ENCODE measurements at regions not wholly inside any gene's neighbourhood (a gene's known extent, or its start where the extent isn't known, plus 50 kb on each side); places are given as distances from the start of the nearest gene placed in this dataset.

DNA sequence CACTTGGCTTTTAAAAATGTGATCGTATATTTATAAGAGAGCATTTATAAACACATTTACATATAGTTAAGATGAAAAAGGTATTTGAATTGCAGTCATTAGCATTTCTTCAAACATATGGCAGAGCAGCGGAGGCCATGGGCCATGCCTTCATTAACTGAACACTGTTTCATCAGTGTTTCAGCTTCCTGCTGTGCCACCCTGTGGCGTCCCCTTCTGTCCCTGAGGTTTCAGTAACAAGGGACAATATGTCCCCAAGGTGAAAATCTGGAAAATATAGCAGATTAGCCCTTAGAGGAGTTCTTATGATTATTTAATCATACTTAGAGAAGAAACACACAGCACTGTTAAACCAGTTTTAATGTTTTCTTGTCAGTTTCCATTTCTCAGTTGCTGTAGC is 577.8 kb downstream of the ETV1 start:
- TF ChIP-seq, protein P1, sequence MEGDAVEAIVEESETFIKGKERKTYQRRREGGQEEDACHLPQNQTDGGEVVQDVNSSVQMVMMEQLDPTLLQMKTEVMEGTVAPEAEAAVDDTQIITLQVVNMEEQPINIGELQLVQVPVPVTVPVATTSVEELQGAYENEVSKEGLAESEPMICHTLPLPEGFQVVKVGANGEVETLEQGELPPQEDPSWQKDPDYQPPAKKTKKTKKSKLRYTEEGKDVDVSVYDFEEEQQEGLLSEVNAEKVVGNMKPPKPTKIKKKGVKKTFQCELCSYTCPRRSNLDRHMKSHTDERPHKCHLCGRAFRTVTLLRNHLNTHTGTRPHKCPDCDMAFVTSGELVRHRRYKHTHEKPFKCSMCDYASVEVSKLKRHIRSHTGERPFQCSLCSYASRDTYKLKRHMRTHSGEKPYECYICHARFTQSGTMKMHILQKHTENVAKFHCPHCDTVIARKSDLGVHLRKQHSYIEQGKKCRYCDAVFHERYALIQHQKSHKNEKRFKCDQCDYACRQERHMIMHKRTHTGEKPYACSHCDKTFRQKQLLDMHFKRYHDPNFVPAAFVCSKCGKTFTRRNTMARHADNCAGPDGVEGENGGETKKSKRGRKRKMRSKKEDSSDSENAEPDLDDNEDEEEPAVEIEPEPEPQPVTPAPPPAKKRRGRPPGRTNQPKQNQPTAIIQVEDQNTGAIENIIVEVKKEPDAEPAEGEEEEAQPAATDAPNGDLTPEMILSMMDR (IDR thresholded peaks at IDR 0.05; ENCODE audit: control insufficient read depth, insufficient read depth, low read depth, low read length, missing control alignments) = no peak
- DNase-seq (ENCODE audit: low read depth) = no peak
- H3K4me3 ChIP-seq (ENCODE audit: control insufficient read depth, low read depth, low read length) = no peak overlapping the region

GRCh38 chr7:13414181-13414580 is 575.3 kb downstream of the ETV1 start:
- DNase-seq (ENCODE audit: low read depth) = no peak
- no peak overlapping the region for H3K4me3 ChIP-seq (ENCODE audit: control insufficient read depth, low read depth, low read length)
- TF ChIP-seq, protein P1 (IDR thresholded peaks at IDR 0.05; ENCODE audit: control insufficient read depth, insufficient read depth, low read depth, low read length, missing control alignments) = no peak

GRCh38 chr7:13414661-13415107 is 574.8 kb downstream of the ETV1 start:
- DNase-seq (ENCODE audit: low read depth) = no peak
- no peak overlapping the region for H3K4me3 ChIP-seq (ENCODE audit: control insufficient read depth, low read depth, low read length)
- TF ChIP-seq, protein P1 (IDR thresholded peaks at IDR 0.05; ENCODE audit: control insufficient read depth, insufficient read depth, low read depth, low read length, missing control alignments) = no peak

DNA sequence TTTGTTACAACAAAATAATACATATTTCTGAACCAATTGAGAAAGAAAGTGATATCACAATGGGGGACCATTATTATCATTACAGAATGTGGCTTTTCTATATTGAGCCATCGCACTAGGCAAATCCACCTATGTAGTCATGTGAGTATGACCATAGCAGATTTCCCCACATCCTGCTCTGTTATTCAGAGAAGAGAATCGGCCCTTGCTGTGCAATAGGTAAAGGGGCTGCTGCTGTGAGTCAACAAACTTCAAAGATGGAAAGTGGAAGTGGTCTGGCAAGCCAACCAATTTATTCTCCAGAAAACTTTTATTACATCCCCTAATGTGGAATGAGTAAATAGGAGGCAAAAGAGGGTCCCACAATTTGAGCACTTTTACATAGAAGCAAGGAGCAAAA is 573.4 kb downstream of the ETV1 start:
- TF ChIP-seq, protein P1 (IDR thresholded peaks at IDR 0.05; ENCODE audit: control insufficient read depth, insufficient read depth, low read depth, low read length, missing control alignments) = no peak
- no peak overlapping the region for H3K4me3 ChIP-seq (ENCODE audit: control insufficient read depth, low read depth, low read length)
- no peak for DNase-seq (ENCODE audit: low read depth)

- H3K4me3 ChIP-seq (ENCODE audit: control insufficient read depth, low read depth, low read length) = no peak overlapping the region
- no peak for DNase-seq (ENCODE audit: low read depth)
- TF ChIP-seq, protein P1 (IDR thresholded peaks at IDR 0.05; ENCODE audit: control insufficient read depth, insufficient read depth, low read depth, low read length, missing control alignments) = no peak
Observed at GRCh38 chr7:13416544-13416943, 572.9 kb downstream of the ETV1 start.

DNA sequence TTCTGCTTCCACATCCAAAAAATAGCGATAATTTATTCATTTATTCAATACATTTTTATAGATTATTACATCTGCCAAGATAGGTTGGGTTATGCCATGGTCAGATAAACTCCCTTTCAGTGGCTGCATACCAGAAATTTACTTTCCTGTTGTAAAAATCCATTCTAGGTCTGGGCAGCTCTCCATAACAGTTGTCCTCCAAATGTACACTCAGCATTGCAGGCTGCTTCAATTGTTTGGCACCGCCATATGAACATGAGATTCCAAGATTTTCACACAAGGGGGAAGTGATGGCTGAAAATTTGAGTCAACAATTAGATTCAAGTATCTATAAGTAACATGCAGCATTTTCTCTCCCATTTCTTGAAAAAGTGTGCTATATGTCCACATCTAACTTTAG is 568.7 kb downstream of the ETV1 start:
- no peak overlapping the region for H3K4me3 ChIP-seq (ENCODE audit: control insufficient read depth, low read depth, low read length)
- TF ChIP-seq, protein P1 (IDR thresholded peaks at IDR 0.05; ENCODE audit: control insufficient read depth, insufficient read depth, low read depth, low read length, missing control alignments) = no peak
- no peak for DNase-seq (ENCODE audit: low read depth)

GRCh38 chr7:13421776-13422175 is 567.7 kb downstream of the ETV1 start:
- no peak overlapping the region for H3K4me3 ChIP-seq (ENCODE audit: control insufficient read depth, low read depth, low read length)
- TF ChIP-seq, protein P1 (IDR thresholded peaks at IDR 0.05; ENCODE audit: control insufficient read depth, insufficient read depth, low read depth, low read length, missing control alignments) = no peak
- DNase-seq (ENCODE audit: low read depth) = no peak

All from AG09309 (cell line).